Common myeloid progenitor, CD34-positive (primary cell): ENCODE measurements at regions not wholly inside any gene's neighbourhood (a gene's known extent, or its start where the extent isn't known, plus 50 kb on each side); places are given as distances from the start of the nearest gene placed in this dataset.

ENCODE experiments used
- CTCF ChIA-PET: fragments of 350-600 bp; sonication (Branson Sonifier 250); formaldehyde crosslinking; loops from one replicate; lab custom pipeline; 2021; ENCODE audit warnings: antibody characterized with exemption; lab: Charles Lee
- POLR2A ChIA-PET: fragments of 350-600 bp; sonication (Branson Sonifier 250); formaldehyde crosslinking; loops from one replicate; lab custom pipeline; 2021; ENCODE audit warnings: antibody characterized with exemption; lab: Charles Lee
- DNase-seq, 3 donors: peaks; one replicate each; pipeline versions ENCODE4 v3.0.0 to v3.0.0-alpha.2; 2013
- H3K27ac ChIP-seq, 2 experiments: 1 replicate in 1 of 2; 2 replicates in 1 of 2; pipeline ENCODE4 v1.7.0; 2013; ENCODE audit warnings: inconsistent platforms in 2 of 2, low read length in 2 of 2, mild to moderate bottlenecking in 2 of 2, low read depth in 1 of 2, moderate library complexity in 1 of 2; ENCODE audit not compliant: severe bottlenecking in 2 of 2, insufficient read depth in 1 of 2, poor library complexity in 1 of 2
- H3K27me3 ChIP-seq, 5 experiments: replicated peaks in 2 of 5; 1 replicate in 3 of 5; 2 replicates in 2 of 5; pipeline versions ENCODE4 v1.6.1 to v1.7.0; 2013; ENCODE audit warnings: low read length in 4 of 5, mild to moderate bottlenecking in 2 of 5, moderate library complexity in 2 of 5, inconsistent platforms in 1 of 5; ENCODE audit not compliant: insufficient read depth in 5 of 5, control insufficient read depth in 4 of 5
- H3K36me3 ChIP-seq, 4 experiments: 1 replicate in 2 of 4; 2 replicates in 2 of 4; pipeline versions ENCODE4 v1.6.1 to v1.7.0; 2013; ENCODE audit warnings: low read length in 3 of 4, control low read depth in 1 of 4, mild to moderate bottlenecking in 1 of 4; ENCODE audit not compliant: control insufficient read depth in 4 of 4, insufficient read depth in 4 of 4
- H3K4me1 ChIP-seq, 4 experiments: 1 replicate in 3 of 4; 2 replicates in 1 of 4; pipeline versions ENCODE4 v1.6.1 to v1.7.1; 2013; ENCODE audit warnings: low read length in 3 of 4, mild to moderate bottlenecking in 3 of 4, control low read depth in 1 of 4, inconsistent platforms in 1 of 4, moderate library complexity in 1 of 4; ENCODE audit not compliant: control insufficient read depth in 4 of 4, insufficient read depth in 4 of 4; ENCODE audit errors: control extremely low read depth in 1 of 4
- H3K4me3 ChIP-seq, 7 experiments: 1 replicate in 4 of 7; 2 replicates in 3 of 7; pipeline versions ENCODE4 v1.5.1 to v1.7.0; 2013; ENCODE audit warnings: mild to moderate bottlenecking in 7 of 7, low read length in 6 of 7, moderate library complexity in 6 of 7, inconsistent platforms in 2 of 7, low read depth in 2 of 7, control low read depth in 1 of 7; ENCODE audit not compliant: insufficient read depth in 4 of 7, control insufficient read depth in 1 of 7; ENCODE audit errors: extremely low read depth in 1 of 7
- H3K9me3 ChIP-seq, 5 experiments: 1 replicate in 4 of 5; 2 replicates in 1 of 5; pipeline versions ENCODE4 v1.6.1 to v1.7.1; 2013; ENCODE audit warnings: low read length in 4 of 5, mild to moderate bottlenecking in 2 of 5, inconsistent platforms in 1 of 5, low read depth in 1 of 5, moderate library complexity in 1 of 5; ENCODE audit not compliant: control insufficient read depth in 4 of 5, insufficient read depth in 2 of 5; ENCODE audit errors: control extremely low read depth in 1 of 5
- WGBS: methylation state at CpG from one replicate; pipeline ENCODE4 v1.1.5; 2013; ENCODE audit not compliant: insufficient coverage; 5-methylcytosine and 5-hydroxymethylcytosine counted together

- no peak overlapping the region for H3K4me3 ChIP-seq
- H3K4me1 ChIP-seq: no peaks in the 10 kb centered on the region
- H3K9me3 ChIP-seq: no peaks in the 10 kb centered on the region
- H3K36me3 ChIP-seq: no peaks in the 10 kb centered on the region
- H3K27ac ChIP-seq: no peak overlapping the region
- peaks cover 0 to 4% (median 0%) of the 10 kb centered on the region in 5 experiments for H3K27me3 ChIP-seq
- DNase-seq: no peak
- POLR2A ChIA-PET: no interaction called here
- 96% methylated on average over 3 of the region's 3 CpGs for WGBS
- CTCF ChIA-PET: no interaction called here
Measured at GRCh38 chr9:38295764-38296163, 96.7 kb upstream of the ALDH1B1 start.

- H3K27ac ChIP-seq: no peak overlapping the region
- POLR2A ChIA-PET: no interaction called here
- H3K36me3 ChIP-seq: no peaks in the 10 kb centered on the region
- no peaks in the 10 kb centered on the region for H3K4me1 ChIP-seq
- no peaks in the 10 kb centered on the region for H3K9me3 ChIP-seq
- H3K27me3 ChIP-seq: peaks cover 0 to 4% (median 0%) of the 10 kb centered on the region in 5 experiments
- DNase-seq: no peak
- CTCF ChIA-PET: no interaction called here
- H3K4me3 ChIP-seq: no peak overlapping the region
- WGBS: 97% methylated on average over 3 of the region's 8 CpGs
Measured at GRCh38 chr9:38294220-38294960, 98.1 kb upstream of the ALDH1B1 start.

- POLR2A ChIA-PET: no interaction called here
- CTCF ChIA-PET: no interaction called here
- Histone ChIP-seq H3K27me3 (peaks cover 0 to 5% (median 0%) of the 10 kb centered on the region in 5 experiments), H3K36me3 (no peaks in the 10 kb centered on the region), H3K4me3 (no peak overlapping the region), H3K9me3 (no peaks in the 10 kb centered on the region), H3K4me1 (no peaks in the 10 kb centered on the region), H3K27ac (no peak overlapping the region)
- WGBS: 87% methylated on average over 2 of the region's 4 CpGs
- DNase-seq: no peak
Measured at GRCh38 chr9:38293022-38293421, 99.5 kb upstream of the ALDH1B1 start.

DNA sequence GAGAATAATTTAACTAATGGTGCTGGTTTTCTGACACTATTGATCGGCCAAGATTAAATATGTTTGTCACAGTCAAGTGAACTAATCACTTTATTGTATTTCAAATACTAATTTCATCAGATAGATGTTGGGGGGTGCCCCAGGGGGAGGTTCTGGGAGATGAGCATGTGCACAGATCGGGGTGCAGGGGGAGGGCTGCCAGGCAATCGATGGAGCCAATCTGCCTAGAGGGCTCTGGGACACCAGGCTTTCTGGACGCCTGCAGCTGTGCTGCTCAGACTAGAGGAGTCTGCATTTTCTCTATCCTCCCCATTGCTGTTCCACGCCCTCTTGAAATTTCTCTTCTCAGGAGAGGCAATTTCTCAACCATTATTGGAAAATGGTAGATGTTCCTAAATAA lies 100.0 kb upstream of the ALDH1B1 start:
- Histone ChIP-seq H3K27me3 (peaks cover 0 to 5% (median 0%) of the 10 kb centered on the region in 5 experiments), H3K9me3 (no peaks in the 10 kb centered on the region), H3K27ac (no peak overlapping the region), H3K4me3 (no peak overlapping the region), H3K4me1 (no peaks in the 10 kb centered on the region), H3K36me3 (no peaks in the 10 kb centered on the region)
- POLR2A ChIA-PET: no interaction called here
- WGBS: 100% methylated on average over 3 of the region's 5 CpGs
- CTCF ChIA-PET: no interaction called here
- no peak for DNase-seq

DNA sequence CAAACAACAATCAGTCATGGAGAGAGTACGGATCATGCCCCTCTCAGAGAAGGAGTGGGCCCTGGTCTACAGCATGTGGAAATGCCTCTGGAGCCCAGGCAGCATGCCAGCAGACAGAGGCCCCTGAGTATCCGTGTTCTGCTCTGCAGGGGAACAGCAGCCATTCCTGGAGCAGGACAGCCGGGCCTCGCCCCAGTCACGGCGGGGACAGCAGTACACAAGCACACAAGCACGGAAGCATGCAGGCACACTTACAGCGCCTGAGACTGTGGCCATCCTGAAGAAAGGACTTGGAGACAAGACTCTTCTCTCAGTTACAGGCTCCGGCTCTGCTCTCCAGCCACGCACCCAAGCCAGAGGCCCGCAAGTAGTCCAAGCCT lies 102.6 kb upstream of the ALDH1B1 start:
- DNase-seq: no peak
- Histone ChIP-seq H3K36me3 (no peaks in the 10 kb centered on the region), H3K4me3 (no peak overlapping the region), H3K27ac (no peak overlapping the region), H3K9me3 (no peaks in the 10 kb centered on the region), H3K27me3 (peaks cover 0 to 5% (median 0%) of the 10 kb centered on the region in 5 experiments), H3K4me1 (no peaks in the 10 kb centered on the region)
- WGBS: 99% methylated on average over 10 of the region's 11 CpGs
- ChIA-PET POLR2A (no interaction called here), CTCF (no interaction called here)

DNA sequence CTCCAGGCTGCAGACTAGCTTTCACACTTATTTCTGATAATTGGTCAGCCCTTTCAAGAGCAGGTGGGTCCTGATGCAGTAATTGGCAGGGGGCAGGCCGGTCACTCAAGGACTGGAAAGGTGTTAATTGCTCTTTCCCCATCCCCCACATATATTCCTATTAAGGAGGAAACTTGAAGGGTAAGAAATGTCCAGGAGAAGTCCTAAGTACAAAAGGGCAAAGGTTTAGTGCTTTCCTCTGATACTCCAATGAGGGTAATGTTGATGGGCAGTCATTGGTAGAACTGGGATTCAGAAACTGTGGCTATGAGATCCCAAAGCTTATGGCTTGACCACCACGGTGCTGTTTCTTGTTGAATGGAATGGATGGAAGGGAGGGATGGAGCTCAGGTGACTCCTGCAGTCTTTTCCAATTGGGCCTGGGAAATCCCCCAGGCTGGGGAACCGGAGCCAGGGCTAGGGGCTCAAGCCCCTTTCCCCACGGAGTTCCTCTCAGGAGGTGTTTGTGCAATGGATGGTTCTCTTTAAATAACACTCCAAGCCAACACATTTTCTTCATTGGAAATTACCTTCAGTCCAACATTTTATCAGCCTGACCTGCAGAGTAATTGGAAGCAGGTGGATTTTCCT lies 103.2 kb upstream of the ALDH1B1 start:
- WGBS: no CpG with 5 or more reads among the region's 4 CpGs
- DNase-seq: no peak
- Histone ChIP-seq H3K4me1 (no peaks in the 10 kb centered on the region), H3K9me3 (no peaks in the 10 kb centered on the region), H3K27me3 (peaks cover 0 to 5% (median 0%) of the 10 kb centered on the region in 5 experiments), H3K4me3 (no peak overlapping the region), H3K36me3 (no peaks in the 10 kb centered on the region), H3K27ac (no peak overlapping the region)
- ChIA-PET POLR2A (no interaction called here), CTCF (no interaction called here)

GRCh38 chr9:38288502-38288901 lies 104.0 kb upstream of the ALDH1B1 start:
- ChIA-PET CTCF (interaction anchor here (1.2 kb wide), 1 partner anchor 24 kb away, joined by 3 read pairs; no protein-coding TSS in a partner anchor), POLR2A (no interaction called here)
- DNase-seq: no peak
- H3K27me3 ChIP-seq: peaks cover 0 to 4% (median 0%) of the 10 kb centered on the region in 5 experiments
- H3K4me3 ChIP-seq: no peak overlapping the region
- no peaks in the 10 kb centered on the region for H3K4me1 ChIP-seq
- H3K9me3 ChIP-seq: no peaks in the 10 kb centered on the region
- no peaks in the 10 kb centered on the region for H3K36me3 ChIP-seq
- 100% methylated on average over 2 of the region's 2 CpGs for WGBS
- no peak overlapping the region for H3K27ac ChIP-seq
